HEK293 (cell line): ENCODE measurements at regions not wholly inside any gene's neighbourhood (a gene's known extent, or its start where the extent isn't known, plus 50 kb on each side); places are given as distances from the start of the nearest gene placed in this dataset.

Experiments
- CTCF ChIA-PET: fragments of 350-600 bp; formaldehyde crosslinking; extraction: SDS; loops from one replicate; lab custom pipeline; 2021; ENCODE audit warnings: antibody characterized with exemption; lab: Yijun Ruan, JAX
- POLR2A ChIA-PET: fragments of 300-600 bp; formaldehyde crosslinking; extraction: SDS; loops from one replicate; lab custom pipeline; 2020; ENCODE audit warnings: antibody characterized with exemption, inconsistent platforms; lab: Yijun Ruan, JAX
- H3K27ac ChIP-seq: fragments of 200-500 bp; sonication (Bioruptor generic); 2 replicates; pipeline ENCODE4 v1.5.1; 2014; ENCODE audit warnings: low read depth, low read length, control low read depth, inconsistent platforms; ENCODE audit errors: extremely low read depth
- H3K36me3 ChIP-seq, 2 experiments: fragments of 200-500 bp in 1 of 2; sonication (Bioruptor generic) in 1 of 2; 1 replicate in 1 of 2; 2 replicates in 1 of 2; pipeline ENCODE4 v1.5.1; 2014 to 2017; ENCODE audit warnings: inconsistent platforms in 2 of 2, low read length in 2 of 2; ENCODE audit not compliant: control insufficient read depth in 2 of 2, insufficient read depth in 1 of 2
- H3K4me1 ChIP-seq: fragments of 200-500 bp; sonication (Bioruptor generic); 2 replicates; pipeline ENCODE4 v1.5.1; 2014; ENCODE audit warnings: mild to moderate bottlenecking, low read length, inconsistent platforms; ENCODE audit not compliant: control insufficient read depth, insufficient read depth
- H3K4me3 ChIP-seq: 2 replicates; pipeline ENCODE4 v1.5.1; 2011; ENCODE audit warnings: low read depth, mild to moderate bottlenecking, control low read depth, low read length, moderate library complexity
- H3K9me3 ChIP-seq: fragments of 200-500 bp; sonication (Bioruptor generic); 2 replicates; pipeline ENCODE4 v1.5.1; 2014; ENCODE audit warnings: low read depth, low read length, inconsistent platforms; ENCODE audit not compliant: control insufficient read depth, insufficient read depth
- EGR2 ChIP-seq: fragments of 450-650 bp; formaldehyde crosslinking; IDR thresholded peaks from 2 replicates; pipeline ENCODE4 v1.5.1; 2016; ENCODE audit warnings: low read depth, missing biosample characterization, missing genetic modification characterization
- ELK4 ChIP-seq: IDR thresholded peaks from 2 replicates; pipeline ENCODE4 v1.6.1; 2011; ENCODE audit warnings: mild to moderate bottlenecking, low read depth, low read length, borderline replicate concordance
- GFI1B ChIP-seq: fragments of 450-650 bp; formaldehyde crosslinking; IDR thresholded peaks from 2 replicates; pipeline ENCODE4 v1.5.1; 2016; ENCODE audit warnings: missing biosample characterization, missing genetic modification characterization
- KLF8 ChIP-seq: fragments of 450-650 bp; formaldehyde crosslinking; IDR thresholded peaks from 2 replicates; pipeline ENCODE4 v1.5.1; 2016; ENCODE audit warnings: missing biosample characterization, missing genetic modification characterization
- YY2 ChIP-seq: fragments of 450-650 bp; formaldehyde crosslinking; IDR thresholded peaks from 2 replicates; pipeline ENCODE4 v1.5.1; 2016; ENCODE audit warnings: missing biosample characterization, missing genetic modification characterization
- ZBTB1 ChIP-seq: fragments of 450-650 bp; formaldehyde crosslinking; IDR thresholded peaks from 2 replicates; pipeline ENCODE4 v1.5.1; 2016; ENCODE audit warnings: missing biosample characterization, missing genetic modification characterization
- ZBTB6 ChIP-seq: fragments of 450-650 bp; formaldehyde crosslinking; IDR thresholded peaks from 2 replicates; pipeline ENCODE4 v1.5.1; 2017; ENCODE audit warnings: missing biosample characterization, missing genetic modification characterization
- ZBTB8A ChIP-seq: fragments of 450-650 bp; formaldehyde crosslinking; IDR thresholded peaks from 2 replicates; pipeline ENCODE4 v1.5.1; 2016; ENCODE audit warnings: missing biosample characterization, missing genetic modification characterization
- ZNF157 ChIP-seq: fragments of 450-650 bp; formaldehyde crosslinking; IDR thresholded peaks from 2 replicates; pipeline ENCODE4 v1.5.1; 2016; ENCODE audit warnings: missing biosample characterization, missing genetic modification characterization
- ZNF223 ChIP-seq: fragments of 450-650 bp; formaldehyde crosslinking; IDR thresholded peaks from 2 replicates; pipeline ENCODE4 v1.5.1; 2016; ENCODE audit warnings: missing biosample characterization, missing genetic modification characterization
- ZNF274 ChIP-seq, 2 experiments: fragments of 200-500 bp in 1 of 2; fragments of 450-650 bp in 1 of 2; sonication (Bioruptor generic) in 1 of 2; formaldehyde crosslinking in 1 of 2; IDR thresholded peaks; 2 replicates each; pipeline versions ENCODE4 v1.5.1 to v1.6.1; 2014 to 2016; ENCODE audit warnings: borderline replicate concordance in 1 of 2, inconsistent platforms in 1 of 2, low read length in 1 of 2, missing biosample characterization in 1 of 2, missing genetic modification characterization in 1 of 2
- ZNF324 ChIP-seq: fragments of 450-650 bp; formaldehyde crosslinking; IDR thresholded peaks from 2 replicates; pipeline ENCODE4 v1.5.1; 2016; ENCODE audit warnings: missing biosample characterization, missing genetic modification characterization
- ZNF350 ChIP-seq: fragments of 450-650 bp; formaldehyde crosslinking; IDR thresholded peaks from 2 replicates; pipeline ENCODE4 v1.5.0; 2017; ENCODE audit warnings: missing biosample characterization, mild to moderate bottlenecking, missing genetic modification characterization
- ZNF394 ChIP-seq: fragments of 450-650 bp; formaldehyde crosslinking; IDR thresholded peaks from 2 replicates; pipeline ENCODE4 v1.5.1; 2016; ENCODE audit warnings: missing biosample characterization, missing genetic modification characterization, mild to moderate bottlenecking, moderate library complexity, borderline replicate concordance
- ZNF398 ChIP-seq: fragments of 450-650 bp; formaldehyde crosslinking; IDR thresholded peaks from 2 replicates; pipeline ENCODE4 v1.5.1; 2017; ENCODE audit warnings: missing biosample characterization, missing genetic modification characterization
- ZNF449 ChIP-seq: fragments of 450-650 bp; formaldehyde crosslinking; IDR thresholded peaks from 2 replicates; pipeline ENCODE4 v1.5.1; 2017; ENCODE audit warnings: missing biosample characterization, mild to moderate bottlenecking, missing genetic modification characterization, moderate library complexity
- ZNF626 ChIP-seq: fragments of 450-650 bp; sonication (Bioruptor Pico); formaldehyde crosslinking; IDR thresholded peaks from 2 replicates; pipeline ENCODE4 v1.5.1; 2018; ENCODE audit warnings: missing biosample characterization, missing genetic modification characterization, inconsistent platforms
- ZNF677 ChIP-seq: fragments of 450-650 bp; IDR thresholded peaks from 2 replicates; pipeline ENCODE4 v1.5.0; 2018; ENCODE audit warnings: missing biosample characterization, mild to moderate bottlenecking, missing genetic modification characterization, moderate library complexity
- ZSCAN5A ChIP-seq: fragments of 450-650 bp; formaldehyde crosslinking; IDR thresholded peaks from 2 replicates; pipeline ENCODE4 v1.5.1; 2016; ENCODE audit warnings: missing biosample characterization, missing genetic modification characterization

GRCh38 chr18:67672155-67672554, 155.6 kb upstream of the DSEL start (continued):
- TF ChIP-seq ZBTB8A (tag by site-specific recombination) (no peak), ZNF157 (no peak)

GRCh38 chr18:67670024-67670543, 153.6 kb upstream of the DSEL start:
- POLR2A ChIA-PET: no interaction called here
- CTCF ChIA-PET: no interaction called here

GRCh38 chr18:67665266-67665665, 148.7 kb upstream of the DSEL start:
- H3K27ac ChIP-seq: no peak overlapping the region
- H3K4me1 ChIP-seq: no peaks in the 10 kb centered on the region
- H3K9me3 ChIP-seq: no peaks in the 10 kb centered on the region
- no peaks in the 10 kb centered on the region for H3K36me3 ChIP-seq
- CTCF ChIA-PET: no interaction called here
- POLR2A ChIA-PET: no interaction called here
- TF ChIP-seq ZNF274 (IDR thresholded peaks at IDR 0.05; ENCODE audit: low read length): no peak
- TF ChIP-seq ZNF274 (tag by site-specific recombination; IDR thresholded peaks at IDR 0.05; ENCODE audit: borderline replicate concordance): no peak
- no peak for TF ChIP-seq ZNF223 (tag by site-specific recombination)
- TF ChIP-seq ZSCAN5A: no peak
- no peak for TF ChIP-seq GFI1B
- no peak for TF ChIP-seq EGR2
- no peak for TF ChIP-seq ZNF626 (tag by site-specific recombination)
- TF ChIP-seq ZNF677 (tag by site-specific recombination): no peak
- no peak for TF ChIP-seq ZNF324
- TF ChIP-seq ZNF394: no peak
- no peak for TF ChIP-seq ZNF350
- no peak for TF ChIP-seq ZNF449 (tag by site-specific recombination)
- TF ChIP-seq KLF8 (tag by site-specific recombination): no peak
- no peak for TF ChIP-seq ZNF398 (tag by site-specific recombination)
- no peak overlapping the region for H3K4me3 ChIP-seq

More at GRCh38 chr18:67670024-67670543, 153.6 kb upstream of the DSEL start:
- Histone ChIP-seq H3K36me3 (no peaks in the 10 kb centered on the region), H3K4me3 (no peak overlapping the region), H3K27ac (no peak overlapping the region), H3K9me3 (no peaks in the 10 kb centered on the region)
- no peak for TF ChIP-seq ZBTB1 (tag by site-specific recombination)
- no peak for TF ChIP-seq ELK4
- TF ChIP-seq YY2: no peak
- no peak for TF ChIP-seq ZBTB6 (tag by site-specific recombination)
- TF ChIP-seq, all 188 proteins: peak for 0
- H3K4me1 ChIP-seq: no peaks in the 10 kb centered on the region
